ENCODE measurements at regions not wholly inside any gene's neighbourhood (a gene's known extent, or its start where the extent isn't known, plus 50 kb on each side); places are given as distances from the start of the nearest gene placed in this dataset.
"Not testable (repeated sequence)": the region's sequence is repeated elsewhere in the genome, so short reads cannot be mapped to it uniquely, and the experiment has no call there.

DNA sequence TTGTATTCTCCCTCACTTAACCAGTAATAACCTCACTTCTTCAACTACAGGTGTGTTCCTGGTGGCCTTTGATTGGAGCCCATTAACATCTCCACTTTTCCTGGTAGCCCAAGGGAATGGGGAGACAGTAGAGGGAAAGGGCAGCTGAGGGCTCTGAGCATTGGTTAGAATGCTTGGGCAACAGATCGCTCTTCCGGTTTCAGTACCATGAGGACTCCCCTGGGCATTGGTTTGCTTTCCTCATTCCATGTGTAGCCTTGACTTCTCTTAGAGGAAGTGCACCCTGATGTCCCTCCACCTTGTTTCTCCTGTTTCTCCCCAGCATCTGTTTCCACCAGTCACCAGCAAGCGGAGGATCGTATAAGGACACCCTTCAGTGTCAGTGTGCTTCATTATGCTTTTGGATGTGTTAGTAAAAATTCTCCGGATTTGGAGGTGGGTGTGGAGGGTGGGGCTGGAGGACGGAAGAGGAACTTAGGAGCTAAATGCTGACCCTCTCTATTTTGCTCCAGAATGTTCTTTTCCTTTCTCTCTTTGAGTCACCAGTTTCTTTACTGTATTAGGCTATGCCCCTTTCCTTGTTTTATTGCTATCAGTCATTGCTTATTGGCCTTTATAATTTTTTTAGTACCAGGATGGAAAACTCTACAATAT, 50.6 kb upstream of the ZNG1B start:
- H3K27ac ChIP-seq; H3K9me3 ChIP-seq; intact Hi-C loops (cut with DNase I); DNase-seq; H3K4me1 ChIP-seq; H3K27me3 ChIP-seq; H3K36me3 ChIP-seq; H3K4me3 ChIP-seq: not testable (repeated sequence)
- WGBS, 2 donors: 83 to 88% methylated on average over 4 to 6 of the region's 6 CpGs

DNA sequence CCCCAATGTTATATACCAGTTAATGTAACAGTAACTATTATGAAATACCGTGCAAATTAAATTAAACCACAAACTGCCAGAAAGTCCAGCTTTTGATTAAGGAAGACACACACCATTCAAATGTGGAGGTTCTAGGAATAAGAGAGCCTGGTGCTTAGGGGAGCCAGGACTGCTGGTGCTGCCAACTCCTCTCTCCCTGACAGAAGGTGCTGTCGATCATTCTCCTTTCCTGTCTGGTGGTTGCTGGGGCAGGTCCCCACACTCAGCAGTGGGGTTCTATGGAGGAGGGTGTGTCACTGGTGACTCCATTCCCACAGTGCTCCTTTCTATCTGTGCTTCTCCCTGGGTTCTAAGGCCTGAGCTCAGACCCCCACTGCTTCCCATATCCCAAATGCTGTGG, 57.9 kb upstream of the ZNG1B start:
- not testable (repeated sequence) for H3K9me3 ChIP-seq, DNase-seq, H3K36me3 ChIP-seq, H3K27me3 ChIP-seq, H3K27ac ChIP-seq, H3K4me3 ChIP-seq, H3K4me1 ChIP-seq
- WGBS, 2 donors: 53 to 60% methylated on average over 2 of the region's 2 CpGs
- intact Hi-C loops (cut with DNase I): loop anchor here (10.0 kb wide), 1 partner anchor 245 kb away; no protein-coding TSS in a partner anchor

DNA sequence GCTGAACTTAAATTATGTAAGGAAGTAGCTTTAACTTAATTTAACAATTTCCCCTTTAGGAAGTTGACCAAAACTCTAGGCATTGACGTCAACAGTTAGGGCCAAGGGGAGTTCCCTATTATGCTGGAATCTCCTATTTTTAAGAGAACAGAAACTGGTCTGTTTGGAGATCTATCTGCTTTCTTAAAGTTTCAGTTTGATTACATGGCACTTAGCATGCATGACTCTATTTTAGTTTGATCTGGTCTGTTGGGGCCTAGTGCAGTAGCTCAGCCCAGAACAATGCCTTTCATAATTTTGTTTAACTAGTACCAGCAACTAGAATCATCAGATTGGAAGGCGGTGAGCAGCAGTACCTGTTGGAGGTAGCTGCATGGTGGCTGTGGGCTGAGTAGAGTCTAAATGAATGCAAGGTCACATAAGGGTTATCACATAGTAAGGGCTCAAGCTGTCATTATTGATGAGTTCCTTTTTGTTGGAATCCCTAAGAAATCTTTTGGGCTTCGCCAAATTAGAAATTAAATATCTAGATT, 60.5 kb upstream of the ZNG1B start:
- Histone ChIP-seq H3K27me3 (no peaks in the 10 kb centered on the region), H3K9me3 (no peaks in the 10 kb centered on the region), H3K36me3 (no peaks in the 10 kb centered on the region), H3K4me1 (peaks cover 0 to 16% (median 0%) of the 10 kb centered on the region in 3 donors), H3K4me3 (no peak overlapping the region), H3K27ac (peak overlapping the region in 1 of 4 donors; percentile 39)
- TF ChIP-seq, protein P1, sequence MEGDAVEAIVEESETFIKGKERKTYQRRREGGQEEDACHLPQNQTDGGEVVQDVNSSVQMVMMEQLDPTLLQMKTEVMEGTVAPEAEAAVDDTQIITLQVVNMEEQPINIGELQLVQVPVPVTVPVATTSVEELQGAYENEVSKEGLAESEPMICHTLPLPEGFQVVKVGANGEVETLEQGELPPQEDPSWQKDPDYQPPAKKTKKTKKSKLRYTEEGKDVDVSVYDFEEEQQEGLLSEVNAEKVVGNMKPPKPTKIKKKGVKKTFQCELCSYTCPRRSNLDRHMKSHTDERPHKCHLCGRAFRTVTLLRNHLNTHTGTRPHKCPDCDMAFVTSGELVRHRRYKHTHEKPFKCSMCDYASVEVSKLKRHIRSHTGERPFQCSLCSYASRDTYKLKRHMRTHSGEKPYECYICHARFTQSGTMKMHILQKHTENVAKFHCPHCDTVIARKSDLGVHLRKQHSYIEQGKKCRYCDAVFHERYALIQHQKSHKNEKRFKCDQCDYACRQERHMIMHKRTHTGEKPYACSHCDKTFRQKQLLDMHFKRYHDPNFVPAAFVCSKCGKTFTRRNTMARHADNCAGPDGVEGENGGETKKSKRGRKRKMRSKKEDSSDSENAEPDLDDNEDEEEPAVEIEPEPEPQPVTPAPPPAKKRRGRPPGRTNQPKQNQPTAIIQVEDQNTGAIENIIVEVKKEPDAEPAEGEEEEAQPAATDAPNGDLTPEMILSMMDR (IDR thresholded peaks at IDR 0.05): no peak
- TF ChIP-seq POLR2A (IDR thresholded peaks at IDR 0.05): no peak
- intact Hi-C loops (cut with DNase I): loop anchor here (10.0 kb wide), 1 partner anchor 242 kb away; no protein-coding TSS in a partner anchor
- DNase-seq: no peak
- 85 to 89% methylated on average over 3 of the region's 3 CpGs for WGBS, 2 donors

DNA sequence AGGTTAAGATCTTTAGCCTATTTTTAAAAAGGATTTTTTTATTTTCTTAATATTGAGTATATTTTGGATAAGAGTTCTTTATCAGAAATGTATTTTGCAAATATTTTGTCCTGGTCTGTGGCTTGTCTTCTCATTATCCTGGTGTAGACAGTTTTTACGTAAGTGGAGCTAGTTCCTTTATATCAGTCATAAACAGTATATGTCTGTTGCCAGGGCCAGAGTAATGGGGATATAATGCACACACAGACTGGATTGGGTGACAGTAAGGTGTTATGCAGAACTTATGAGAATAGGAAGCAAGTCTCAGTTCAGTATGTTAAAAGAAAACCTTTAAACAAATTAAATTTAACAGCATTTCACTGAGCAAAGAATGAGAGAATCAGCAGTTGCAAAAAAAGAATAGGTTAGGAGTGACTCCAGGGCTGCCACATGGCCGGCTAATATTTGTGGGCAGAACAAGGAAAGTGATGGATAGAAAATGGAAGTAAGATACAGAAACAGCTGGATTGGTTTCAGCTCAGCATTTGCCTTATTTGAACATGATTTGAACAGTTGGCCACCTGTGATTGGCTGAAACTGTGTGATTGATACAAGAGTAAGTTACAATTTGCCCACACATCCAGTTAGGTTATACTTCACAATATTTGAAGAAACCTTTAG, 61.1 kb upstream of the ZNG1B start:
- Histone ChIP-seq H3K27ac (peak overlapping the region in 1 of 4 donors; percentile 39), H3K36me3 (no peaks in the 10 kb centered on the region), H3K9me3 (no peaks in the 10 kb centered on the region), H3K4me1 (peaks cover 0 to 16% (median 0%) of the 10 kb centered on the region in 3 donors), H3K4me3 (no peak overlapping the region), H3K27me3 (no peaks in the 10 kb centered on the region)
- intact Hi-C loops (cut with DNase I): loop anchor here (10.0 kb wide), 1 partner anchor 242 kb away; no protein-coding TSS in a partner anchor
- 72 to 91% methylated on average over 2 of the region's 2 CpGs for WGBS, 2 donors
- no peak for DNase-seq
- TF ChIP-seq, protein P1 (IDR thresholded peaks at IDR 0.05): no peak
- TF ChIP-seq POLR2A (IDR thresholded peaks at IDR 0.05): no peak

DNA sequence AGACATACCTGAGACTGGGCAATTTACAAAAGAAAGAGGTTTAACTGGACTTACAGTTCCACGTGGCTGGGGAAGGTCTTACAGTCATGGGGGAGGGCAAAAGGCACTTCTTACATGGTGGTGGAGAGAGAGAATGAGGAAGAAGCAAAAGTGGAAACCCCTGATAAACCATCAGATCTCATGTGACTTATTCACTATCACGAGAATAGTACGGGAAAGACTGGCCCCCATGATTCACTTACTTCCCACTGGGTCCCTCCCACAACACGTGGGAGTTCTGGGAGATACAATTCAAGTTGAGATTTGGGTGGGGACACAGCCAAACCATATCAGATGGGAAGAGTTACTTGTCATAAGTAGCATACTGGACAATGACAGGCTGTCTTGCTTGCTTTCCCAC, 62.6 kb upstream of the ZNG1B start:
- H3K4me1 ChIP-seq: peaks cover 0 to 22% (median 0%) of the 10 kb centered on the region in 3 donors
- H3K4me3 ChIP-seq, H3K9me3 ChIP-seq, H3K36me3 ChIP-seq, H3K27ac ChIP-seq, DNase-seq, H3K27me3 ChIP-seq: not testable (repeated sequence)
- WGBS, 2 donors: 28 to 37% methylated on average over 4 of the region's 4 CpGs
- intact Hi-C loops (cut with DNase I): loop anchor here (5.0 to 10.0 kb wide), 2 partner anchors 128 to 240 kb away; no protein-coding TSS in a partner anchor

DNA sequence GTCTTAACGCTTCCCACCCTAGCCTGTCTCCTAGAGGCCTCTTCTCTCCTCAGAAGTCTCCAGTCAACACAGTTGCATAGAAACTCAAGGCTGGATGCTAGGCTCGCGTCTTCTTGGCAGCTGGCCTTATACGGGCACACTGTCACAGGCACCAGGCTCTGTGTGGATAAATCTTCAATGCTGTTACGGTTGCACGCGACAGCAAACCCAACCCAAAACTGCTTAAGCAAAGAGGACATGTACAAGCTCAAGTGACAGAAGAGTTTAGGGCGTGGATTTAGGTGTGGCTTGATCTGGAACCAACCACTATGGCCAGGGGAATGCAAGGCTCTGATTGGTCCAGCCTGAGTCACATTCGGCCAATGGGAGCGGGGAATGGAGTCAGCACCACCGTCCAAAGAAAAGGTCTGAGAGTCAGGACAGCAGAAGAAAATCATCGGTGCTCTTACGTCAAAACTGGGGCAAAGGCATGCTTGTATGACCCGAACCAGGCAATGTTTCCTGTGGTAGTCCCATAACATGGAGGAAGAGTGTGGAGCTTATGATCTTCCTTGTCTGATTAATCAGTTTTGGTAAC, 65.1 kb upstream of the ZNG1B start:
- H3K27me3 ChIP-seq, H3K4me3 ChIP-seq, H3K36me3 ChIP-seq, H3K9me3 ChIP-seq, DNase-seq, H3K27ac ChIP-seq: not testable (repeated sequence)
- WGBS, 2 donors: 89 to 92% methylated on average over 8 to 11 of the region's 14 CpGs
- intact Hi-C loops (cut with DNase I): loop anchor here (5.0 to 10.0 kb wide), 2 partner anchors 125 to 238 kb away; no protein-coding TSS in a partner anchor
- H3K4me1 ChIP-seq: peaks cover 0 to 29% (median 0%) of the 10 kb centered on the region in 3 donors

All from esophagus squamous epithelium (tissue), 5 donors.